Stimulated activated CD4-positive, alpha-beta T cell treated with anti-CD3 and anti-CD28 coated beads, Interleukin-1b, Interleukin-23, amount 100 ng/mL, for 24 hours (primary cell): ENCODE measurements at regions not wholly inside any gene's neighbourhood (a gene's known extent, or its start where the extent isn't known, plus 50 kb on each side); places are given as distances from the start of the nearest gene placed in this dataset.

Experiments
- DNase-seq, 4 experiments: peaks; one replicate each; pipeline ENCODE4 v3.0.0-alpha.2; 2020; ENCODE audit warnings: low read depth in 4 of 4, low spot score in 1 of 4

- no peak for DNase-seq
Observed at GRCh38 chr15:31486906-31487695, 160.5 kb downstream of the KLF13 start.

- no peak for DNase-seq
Observed at GRCh38 chr15:31487811-31488436, 161.3 kb downstream of the KLF13 start.

GRCh38 chr15:31488437-31489204 is 162.0 kb downstream of the KLF13 start:
- DNase-seq, result no peak

GRCh38 chr15:31489281-31489680 is 162.6 kb downstream of the KLF13 start:
- no peak for DNase-seq

- DNase-seq, result no peak
Observed at GRCh38 chr15:31489801-31490646, 163.4 kb downstream of the KLF13 start.

GRCh38 chr15:31494786-31495185 is 168.2 kb downstream of the KLF13 start:
- no peak for DNase-seq

GRCh38 chr15:31495281-31495680 is 168.6 kb downstream of the KLF13 start:
- no peak for DNase-seq

GRCh38 chr15:31497838-31498237 is 171.2 kb downstream of the KLF13 start:
- DNase-seq, result no peak

GRCh38 chr15:31498329-31498728 is 171.7 kb downstream of the KLF13 start:
- DNase-seq, result no peak

- no peak for DNase-seq
Observed at GRCh38 chr15:31498756-31499155, 172.1 kb downstream of the KLF13 start.

GRCh38 chr15:31499236-31499952 is 172.8 kb downstream of the KLF13 start:
- DNase-seq, result no peak

GRCh38 chr15:31499953-31500765 is 173.5 kb downstream of the KLF13 start:
- DNase-seq, result no peak

- DNase-seq, result no peak
Observed at GRCh38 chr15:31500766-31501449, 174.3 kb downstream of the KLF13 start.

- DNase-seq, result no peak
Observed at GRCh38 chr15:31501536-31502157, 175.0 kb downstream of the KLF13 start.

GRCh38 chr15:31502541-31503229 is 176.1 kb downstream of the KLF13 start:
- DNase-seq, result no peak

- DNase-seq, result no peak
Observed at GRCh38 chr15:31503256-31503655, 176.6 kb downstream of the KLF13 start.

- no peak for DNase-seq
Observed at GRCh38 chr15:31503758-31504461, 177.3 kb downstream of the KLF13 start.
